HL-60 (cell line): ENCODE measurements at regions not wholly inside any gene's neighbourhood (a gene's known extent, or its start where the extent isn't known, plus 50 kb on each side); places are given as distances from the start of the nearest gene placed in this dataset.

Source experiments
- DNase-seq, 2 experiments: peaks; one replicate each; pipeline ENCODE4 v3.0.0-alpha.2; 2010 to 2020; ENCODE audit warnings: low read depth in 1 of 2, low spot score in 1 of 2
- H3K27ac ChIP-seq: fragments of 250-450 bp; sonication (Bioruptor Pico); replicated peaks from 2 replicates; pipeline ENCODE4 v1.5.1; 2020; ENCODE audit warnings: mild to moderate bottlenecking, moderate library complexity
- H3K27me3 ChIP-seq: fragments of 250-450 bp; sonication (Bioruptor Pico); 2 replicates; pipeline ENCODE4 v1.5.1; 2021; ENCODE audit warnings: mild to moderate bottlenecking, moderate library complexity; ENCODE audit not compliant: insufficient read depth, poor library complexity, severe bottlenecking
- H3K4me3 ChIP-seq: replicated peaks from 2 replicates; pipeline ENCODE4 v1.5.1; 2011; ENCODE audit warnings: mild to moderate bottlenecking, control low read depth, low read length; ENCODE audit not compliant: insufficient read depth
- CTCF ChIP-seq: IDR thresholded peaks from one replicate; pipeline ENCODE4 v1.5.1; 2011; ENCODE audit warnings: low read length, control low read depth, inconsistent platforms; ENCODE audit not compliant: insufficient read depth
- GABPA ChIP-seq: IDR thresholded peaks from 2 replicates; pipeline ENCODE4 v1.6.1; 2012; ENCODE audit warnings: low read depth
- POLR2AphosphoS5 ChIP-seq: IDR thresholded peaks from 2 replicates; pipeline ENCODE4 v1.6.1; 2012; ENCODE audit warnings: low read depth
- REST ChIP-seq: IDR thresholded peaks from 2 replicates; pipeline ENCODE4 v1.6.1; 2012; ENCODE audit warnings: low read depth; ENCODE audit not compliant: insufficient replicate concordance
- SPI1 ChIP-seq: IDR thresholded peaks from 2 replicates; pipeline ENCODE4 v1.6.1; 2012; ENCODE audit warnings: low read depth, mild to moderate bottlenecking, borderline replicate concordance

GRCh38 chr14:101334656-101335055 lies 226.6 kb upstream of the DIO3 start:
- no peak for DNase-seq
- peaks cover 4% of the 10 kb centered on the region for H3K27me3 ChIP-seq
- TF ChIP-seq REST (no peak), SPI1 (no peak), POLR2AphosphoS5 (no peak), CTCF (no peak), GABPA (no peak)
- no peak overlapping the region for H3K4me3 ChIP-seq
- no peak overlapping the region for H3K27ac ChIP-seq

- no peak overlapping the region for H3K4me3 ChIP-seq
- H3K27me3 ChIP-seq = peaks cover 4% of the 10 kb centered on the region
- H3K27ac ChIP-seq = no peak overlapping the region
- TF ChIP-seq REST = no peak
- TF ChIP-seq POLR2AphosphoS5 = no peak
- DNase-seq = no peak
These were observed 226.1 kb upstream of the DIO3 start for GRCh38 chr14:101335061-101335661.

- Histone ChIP-seq H3K27me3 (peaks cover 4% of the 10 kb centered on the region), H3K27ac (no peak overlapping the region), H3K4me3 (no peak overlapping the region)
- no peak for DNase-seq
- TF ChIP-seq POLR2AphosphoS5 = no peak
- TF ChIP-seq SPI1 = no peak
- TF ChIP-seq CTCF = no peak
- TF ChIP-seq GABPA = no peak
- no peak for TF ChIP-seq REST
These were observed 225.1 kb upstream of the DIO3 start for GRCh38 chr14:101336183-101336582.

GRCh38 chr14:101337053-101337452 lies 224.2 kb upstream of the DIO3 start:
- Histone ChIP-seq H3K27ac (no peak overlapping the region), H3K27me3 (peaks cover 4% of the 10 kb centered on the region), H3K4me3 (no peak overlapping the region)
- TF ChIP-seq POLR2AphosphoS5 = no peak
- TF ChIP-seq SPI1 = no peak
- no peak for TF ChIP-seq GABPA
- no peak for TF ChIP-seq REST
- TF ChIP-seq CTCF = no peak
- no peak for DNase-seq
